ENCODE measurements at regions not wholly inside any gene's neighbourhood (a gene's known extent, or its start where the extent isn't known, plus 50 kb on each side); places are given as distances from the start of the nearest gene placed in this dataset.

DNA sequence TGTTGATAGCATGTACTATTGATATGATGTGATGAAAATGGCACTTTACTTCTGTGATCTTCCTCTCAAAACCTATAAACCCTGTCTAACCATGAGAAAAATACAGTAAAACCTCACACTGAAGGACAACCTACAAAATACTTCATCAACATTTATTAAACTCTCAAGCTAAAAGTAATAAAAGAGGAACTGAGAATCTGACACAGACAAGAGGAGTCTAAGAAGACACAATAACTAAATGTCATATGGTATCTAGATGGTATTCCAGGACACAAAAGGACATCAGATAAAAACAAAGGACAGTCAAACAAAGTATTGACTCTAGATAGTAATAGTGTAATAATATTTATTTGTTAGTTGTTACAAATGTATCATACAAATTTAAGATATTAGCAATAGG, 655.3 kb downstream of the SH3BGRL start:
- Histone ChIP-seq H3K9me3 (ENCODE audit: low read depth, low read length, poor library complexity, severe bottlenecking) (no peaks in the 10 kb centered on the region), H3K4me3 (ENCODE audit: low read depth, low read length, poor library complexity, severe bottlenecking) (no peak overlapping the region), H3K36me3 (ENCODE audit: insufficient read depth, low read length, poor library complexity, severe bottlenecking) (no peaks in the 10 kb centered on the region), H3K27me3 (replicated peaks; ENCODE audit: insufficient read depth, low read depth, low read length, poor library complexity) (no peaks in the 10 kb centered on the region), H3K4me1 (ENCODE audit: insufficient read depth, low read length, poor library complexity, severe bottlenecking) (no peaks in the 10 kb centered on the region), H3K27ac (ENCODE audit: low read depth, low read length, poor library complexity, severe bottlenecking) (no peak overlapping the region)
- CTCF ChIA-PET = no interaction called here
- no peak for DNase-seq (ENCODE audit: low spot score)
- intact Hi-C loops (cut with micrococcal nuclease; ENCODE audit: unreplicated experiment) = no loop called here
- TF ChIP-seq EZH2 (IDR thresholded peaks at IDR 0.05; ENCODE audit: borderline replicate concordance, low read depth, low read length, poor library complexity, severe bottlenecking) = no peak
- POLR2A ChIA-PET (ENCODE audit: low non-redundant PET) = no interaction called here
- no TSS peak for BruUV-seq (replicated peaks)

DNA sequence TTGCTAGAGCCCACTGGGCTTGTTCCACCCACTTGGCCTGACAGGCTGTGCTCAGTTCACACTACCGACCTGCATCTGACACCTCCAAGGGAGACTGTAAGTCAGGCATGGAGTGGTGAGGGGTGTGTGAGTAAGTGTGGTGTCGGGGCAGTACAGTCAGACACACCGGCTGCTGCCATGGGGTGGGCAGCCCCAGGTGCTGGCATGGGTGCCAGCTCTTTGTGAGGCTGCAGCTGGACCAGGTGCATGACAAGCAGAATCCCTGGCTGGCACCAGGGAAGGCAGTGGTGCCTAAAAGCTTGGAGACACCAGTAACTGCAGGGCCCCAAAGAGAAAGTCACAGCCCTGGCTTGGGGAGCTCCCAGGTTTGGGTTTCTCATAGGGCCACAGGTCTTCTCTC, 665.0 kb downstream of the SH3BGRL start:
- H3K4me3 ChIP-seq (ENCODE audit: low read depth, low read length, poor library complexity, severe bottlenecking) = no peak overlapping the region
- no peaks in the 10 kb centered on the region for H3K36me3 ChIP-seq (ENCODE audit: insufficient read depth, low read length, poor library complexity, severe bottlenecking)
- CTCF ChIA-PET = no interaction called here
- intact Hi-C loops (cut with micrococcal nuclease; ENCODE audit: unreplicated experiment) = no loop called here
- H3K27me3 ChIP-seq (replicated peaks; ENCODE audit: insufficient read depth, low read depth, low read length, poor library complexity) = no peaks in the 10 kb centered on the region
- POLR2A ChIA-PET (ENCODE audit: low non-redundant PET) = no interaction called here
- TF ChIP-seq, protein P1, sequence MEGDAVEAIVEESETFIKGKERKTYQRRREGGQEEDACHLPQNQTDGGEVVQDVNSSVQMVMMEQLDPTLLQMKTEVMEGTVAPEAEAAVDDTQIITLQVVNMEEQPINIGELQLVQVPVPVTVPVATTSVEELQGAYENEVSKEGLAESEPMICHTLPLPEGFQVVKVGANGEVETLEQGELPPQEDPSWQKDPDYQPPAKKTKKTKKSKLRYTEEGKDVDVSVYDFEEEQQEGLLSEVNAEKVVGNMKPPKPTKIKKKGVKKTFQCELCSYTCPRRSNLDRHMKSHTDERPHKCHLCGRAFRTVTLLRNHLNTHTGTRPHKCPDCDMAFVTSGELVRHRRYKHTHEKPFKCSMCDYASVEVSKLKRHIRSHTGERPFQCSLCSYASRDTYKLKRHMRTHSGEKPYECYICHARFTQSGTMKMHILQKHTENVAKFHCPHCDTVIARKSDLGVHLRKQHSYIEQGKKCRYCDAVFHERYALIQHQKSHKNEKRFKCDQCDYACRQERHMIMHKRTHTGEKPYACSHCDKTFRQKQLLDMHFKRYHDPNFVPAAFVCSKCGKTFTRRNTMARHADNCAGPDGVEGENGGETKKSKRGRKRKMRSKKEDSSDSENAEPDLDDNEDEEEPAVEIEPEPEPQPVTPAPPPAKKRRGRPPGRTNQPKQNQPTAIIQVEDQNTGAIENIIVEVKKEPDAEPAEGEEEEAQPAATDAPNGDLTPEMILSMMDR (conservative IDR thresholded peaks at IDR 0.05; ENCODE audit: low read depth, low read length) = no peak
- DNase-seq (ENCODE audit: low spot score) = no peak
- no peak overlapping the region for H3K27ac ChIP-seq (ENCODE audit: low read depth, low read length, poor library complexity, severe bottlenecking)
- H3K9me3 ChIP-seq (ENCODE audit: low read depth, low read length, poor library complexity, severe bottlenecking) = peaks cover 20% of the 10 kb centered on the region
- no TSS peak for BruUV-seq (replicated peaks)
- no peaks in the 10 kb centered on the region for H3K4me1 ChIP-seq (ENCODE audit: insufficient read depth, low read length, poor library complexity, severe bottlenecking)

DNA sequence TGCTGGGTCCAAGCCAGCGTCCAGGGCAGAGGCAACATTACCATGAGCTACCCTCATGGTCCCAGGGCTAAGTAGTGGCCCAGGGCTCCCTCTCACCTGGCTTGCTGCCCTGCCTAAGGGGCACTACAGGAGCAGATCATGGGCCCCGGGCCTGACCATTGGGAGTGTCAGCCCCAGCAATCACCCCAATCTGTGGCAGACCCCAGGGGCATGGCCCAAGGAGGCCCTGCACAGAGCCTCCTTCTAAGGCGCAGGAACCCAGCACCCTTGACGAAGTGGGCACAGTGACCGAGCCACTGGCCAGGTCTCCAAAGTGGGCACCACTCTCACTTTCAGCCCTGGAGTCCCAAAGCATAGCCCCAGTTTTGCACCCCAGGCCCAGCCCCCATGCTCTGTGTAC, 667.1 kb downstream of the SH3BGRL start:
- no peak overlapping the region for H3K27ac ChIP-seq (ENCODE audit: low read depth, low read length, poor library complexity, severe bottlenecking)
- no peak overlapping the region for H3K4me3 ChIP-seq (ENCODE audit: low read depth, low read length, poor library complexity, severe bottlenecking)
- TF ChIP-seq, protein P1 (conservative IDR thresholded peaks at IDR 0.05; ENCODE audit: low read depth, low read length) = no peak
- TF ChIP-seq EZH2 (IDR thresholded peaks at IDR 0.05; ENCODE audit: borderline replicate concordance, low read depth, low read length, poor library complexity, severe bottlenecking) = no peak
- no peak for DNase-seq (ENCODE audit: low spot score)
- H3K27me3 ChIP-seq (replicated peaks; ENCODE audit: insufficient read depth, low read depth, low read length, poor library complexity) = no peaks in the 10 kb centered on the region
- intact Hi-C loops (cut with micrococcal nuclease; ENCODE audit: unreplicated experiment) = no loop called here
- no peaks in the 10 kb centered on the region for H3K36me3 ChIP-seq (ENCODE audit: insufficient read depth, low read length, poor library complexity, severe bottlenecking)
- no peaks in the 10 kb centered on the region for H3K4me1 ChIP-seq (ENCODE audit: insufficient read depth, low read length, poor library complexity, severe bottlenecking)
- CTCF ChIA-PET = no interaction called here
- BruUV-seq (replicated peaks) = no TSS peak
- H3K9me3 ChIP-seq (ENCODE audit: low read depth, low read length, poor library complexity, severe bottlenecking) = peaks cover 23% of the 10 kb centered on the region
- POLR2A ChIA-PET (ENCODE audit: low non-redundant PET) = no interaction called here

DNA sequence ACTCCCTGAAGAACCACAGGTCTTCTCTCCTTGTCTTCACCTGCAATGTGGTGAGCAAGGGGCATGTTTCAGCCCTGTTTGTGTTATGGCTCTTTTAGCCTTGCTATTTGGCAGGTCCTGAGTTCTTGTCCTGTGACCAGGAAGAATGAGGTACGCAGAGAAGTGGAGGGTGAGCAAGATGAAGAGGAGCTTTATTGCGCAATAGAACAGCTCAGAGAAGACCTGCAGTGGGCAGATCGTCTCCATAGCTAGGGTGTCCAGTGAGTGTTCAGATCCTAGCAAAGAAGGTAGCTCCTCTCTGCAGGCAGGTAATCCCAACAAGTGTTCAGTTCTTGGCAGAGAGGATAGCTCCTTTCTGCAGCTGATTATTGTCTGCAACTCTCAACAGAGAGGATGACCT, 672.9 kb downstream of the SH3BGRL start:
- Histone ChIP-seq H3K36me3 (ENCODE audit: insufficient read depth, low read length, poor library complexity, severe bottlenecking) (no peaks in the 10 kb centered on the region), H3K9me3 (ENCODE audit: low read depth, low read length, poor library complexity, severe bottlenecking) (peaks cover 32% of the 10 kb centered on the region), H3K27ac (ENCODE audit: low read depth, low read length, poor library complexity, severe bottlenecking) (no peak overlapping the region), H3K4me1 (ENCODE audit: insufficient read depth, low read length, poor library complexity, severe bottlenecking) (no peaks in the 10 kb centered on the region), H3K4me3 (ENCODE audit: low read depth, low read length, poor library complexity, severe bottlenecking) (no peak overlapping the region), H3K27me3 (replicated peaks; ENCODE audit: insufficient read depth, low read depth, low read length, poor library complexity) (no peaks in the 10 kb centered on the region)
- TF ChIP-seq EZH2 (IDR thresholded peaks at IDR 0.05; ENCODE audit: borderline replicate concordance, low read depth, low read length, poor library complexity, severe bottlenecking) = no peak
- TF ChIP-seq, protein P1 (conservative IDR thresholded peaks at IDR 0.05; ENCODE audit: low read depth, low read length) = no peak
- ChIA-PET POLR2A (ENCODE audit: low non-redundant PET) (no interaction called here), CTCF (no interaction called here)
- BruUV-seq (replicated peaks) = no TSS peak
- intact Hi-C loops (cut with micrococcal nuclease; ENCODE audit: unreplicated experiment) = no loop called here
- no peak for DNase-seq (ENCODE audit: low spot score)
